Natural killer cell treated with Interleukin-12 subunit alpha and Interleukin-12 subunit beta and Interleukin-15 and Interleukin-18, amount 100 ng/mL, for 72 hours (primary cell): ENCODE measurements at regions not wholly inside any gene's neighbourhood (a gene's known extent, or its start where the extent isn't known, plus 50 kb on each side); places are given as distances from the start of the nearest gene placed in this dataset.
"Not testable (repeated sequence)": the region's sequence is repeated elsewhere in the genome, so short reads cannot be mapped to it uniquely, and the experiment has no call there.

Source experiments
- ATAC-seq, 2 donors: fragments of 150-1000 bp; cut with Tn5 transposase in 1 of 2; sonication (Bioruptor Pico), chemical (Tn5 transposase) in 1 of 2; 2 replicates each; pipeline ENCODE4 v1.10.0; 2021
- DNase-seq: peaks from one replicate; pipeline ENCODE4 v3.0.0; 2022; ENCODE audit warnings: low spot score
- H3K27ac Mint-ChIP-seq, 2 donors: 1 replicate in 1 of 2; 2 replicates in 1 of 2; pipeline ENCODE4 v1.8.0; 2022; ENCODE audit warnings: mixed read lengths in 2 of 2, mild to moderate bottlenecking in 1 of 2, moderate library complexity in 1 of 2
- H3K27me3 Mint-ChIP-seq, 2 donors: 1 replicate in 1 of 2; 2 replicates in 1 of 2; pipeline ENCODE4 v1.8.0; 2022; ENCODE audit warnings: mixed read lengths in 2 of 2
- H3K36me3 Mint-ChIP-seq: one replicate; pipeline ENCODE4 v1.8.0; 2022; ENCODE audit warnings: mixed read lengths
- H3K4me1 Mint-ChIP-seq, 2 donors: 1 replicate in 1 of 2; 2 replicates in 1 of 2; pipeline ENCODE4 v1.8.0; 2022; ENCODE audit warnings: low read depth in 2 of 2, mixed read lengths in 2 of 2, mild to moderate bottlenecking in 1 of 2
- H3K4me3 Mint-ChIP-seq: one replicate; pipeline ENCODE4 v1.8.0; 2022; ENCODE audit warnings: mixed read lengths
- H3K9me3 Mint-ChIP-seq: 2 replicates; pipeline ENCODE4 v1.8.0; 2022; ENCODE audit warnings: mixed read lengths

DNA sequence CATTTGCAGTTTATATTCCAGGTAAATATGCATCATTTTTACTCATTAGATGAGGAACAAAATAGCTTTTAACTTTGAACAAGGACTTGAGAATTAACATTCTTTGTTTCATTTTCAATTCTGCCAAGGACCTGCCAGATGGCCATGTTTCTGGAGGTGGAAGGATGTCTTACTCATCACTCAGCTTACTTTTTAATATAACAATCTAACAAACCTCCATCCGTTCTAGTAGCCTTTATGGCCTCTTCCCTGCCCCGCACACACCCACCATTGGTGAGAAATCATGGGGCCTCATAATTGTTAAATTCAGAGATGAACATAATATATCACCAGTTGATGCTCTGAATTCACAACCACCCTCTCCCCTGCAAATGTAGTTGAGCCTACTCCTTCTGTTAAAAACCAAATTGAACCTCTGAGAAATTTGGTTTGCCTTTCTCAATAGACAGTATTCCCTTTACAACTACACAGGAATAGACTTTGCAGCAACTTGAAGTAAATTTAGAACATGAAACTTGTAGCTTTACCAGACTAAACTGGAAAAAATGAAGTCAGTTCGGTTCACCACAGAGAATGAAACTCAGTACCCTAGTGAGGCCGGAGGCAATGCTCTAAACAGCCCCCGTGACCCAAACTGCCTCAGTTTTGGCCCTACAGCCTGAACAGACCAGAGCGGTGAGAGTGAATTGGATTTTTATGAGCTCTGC, 50.1 kb upstream of the ACSL4 start:
- H3K4me1 Mint-ChIP-seq = peaks cover 7 to 11% of the 10 kb centered on the region in 2 donors
- ATAC-seq = peak in 1 of 2 donors; percentile 51

DNA sequence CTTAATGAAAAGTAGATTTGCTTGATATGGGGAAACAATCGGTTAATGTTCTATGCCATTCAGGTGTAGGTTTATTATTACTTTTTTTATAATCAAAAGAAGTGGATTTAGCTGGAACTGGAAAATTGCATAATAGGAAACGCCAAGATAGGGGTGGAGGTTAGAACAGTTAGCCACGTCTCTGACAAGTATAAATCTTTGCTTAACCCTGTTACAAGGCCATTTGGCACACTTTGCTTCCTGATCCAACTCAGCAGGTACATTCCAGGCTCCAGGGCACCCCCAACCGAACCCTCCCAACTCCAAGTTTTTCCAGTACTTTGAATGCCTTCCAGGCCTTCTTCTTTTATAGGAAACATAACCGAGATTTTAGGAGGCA, 50.6 kb upstream of the ACSL4 start:
- Mint-ChIP-seq H3K27ac (peak overlapping the region in 1 of 2 donors; percentile 86), H3K4me1 (peaks cover 7 to 11% of the 10 kb centered on the region in 2 donors), H3K36me3 (no peaks in the 10 kb centered on the region), H3K4me3 (no peak overlapping the region), H3K27me3 (peaks cover 0 to 6% of the 10 kb centered on the region in 2 donors), H3K9me3 (no peaks in the 10 kb centered on the region)
- DNase-seq = no peak
- ATAC-seq = no peak

More for the DNA sequence above, 50.1 kb upstream of the ACSL4 start:
- Mint-ChIP-seq H3K36me3 (no peaks in the 10 kb centered on the region), H3K27me3 (peaks cover 0 to 6% of the 10 kb centered on the region in 2 donors), H3K4me3 (peak overlapping the region; percentile 81), H3K9me3 (no peaks in the 10 kb centered on the region), H3K27ac (peak overlapping the region; percentile 48 to 86)
- DNase-seq = no peak

DNA sequence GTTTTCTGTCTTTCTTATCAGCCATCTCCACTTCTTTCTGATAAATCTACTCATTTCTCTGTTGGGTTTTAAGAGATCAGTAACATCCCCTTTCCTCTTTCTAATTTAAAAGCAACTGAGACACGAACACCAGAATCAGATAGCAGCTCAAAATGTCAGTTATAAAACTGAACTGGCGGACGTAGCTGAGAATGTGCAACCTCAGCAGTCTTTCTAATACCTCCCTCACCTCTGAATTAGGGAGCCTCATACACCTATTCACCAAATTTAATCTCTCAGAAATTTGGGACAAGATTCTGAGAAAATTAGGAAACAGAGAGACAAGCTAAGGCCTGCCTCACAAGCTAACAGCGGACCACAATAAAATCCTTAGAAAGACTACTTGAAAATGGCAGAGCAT, 52.0 kb upstream of the ACSL4 start:
- H3K27ac Mint-ChIP-seq = no peak overlapping the region

DNA sequence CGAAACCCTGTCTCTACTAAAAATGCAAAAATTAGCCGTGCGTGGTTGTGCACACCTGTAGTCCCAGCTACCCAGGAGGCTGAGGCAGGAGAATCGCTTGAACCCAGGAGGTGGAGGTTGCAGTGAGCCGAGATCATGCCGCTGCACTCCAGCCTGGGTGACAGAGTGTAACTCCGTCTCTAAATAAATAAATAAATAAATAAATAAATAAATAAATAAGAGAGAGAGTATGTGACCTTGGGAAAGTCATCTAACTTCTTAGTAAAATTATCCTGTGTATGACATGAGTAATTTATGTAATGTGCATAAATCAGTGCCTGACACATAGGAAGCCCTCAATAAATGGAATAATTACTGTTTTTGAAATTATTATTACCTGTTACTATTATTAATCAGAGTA, 57.5 kb upstream of the ACSL4 start:
- not testable (repeated sequence) for H3K9me3 Mint-ChIP-seq, H3K27ac Mint-ChIP-seq, H3K36me3 Mint-ChIP-seq, ATAC-seq, H3K4me3 Mint-ChIP-seq, DNase-seq, H3K4me1 Mint-ChIP-seq
- peaks cover 0 to 23% of the 10 kb centered on the region in 2 donors for H3K27me3 Mint-ChIP-seq

More for the DNA sequence above, 52.0 kb upstream of the ACSL4 start:
- DNase-seq = no peak
- peaks cover 7 to 11% of the 10 kb centered on the region in 2 donors for H3K4me1 Mint-ChIP-seq
- peaks cover 0 to 8% of the 10 kb centered on the region in 2 donors for H3K27me3 Mint-ChIP-seq
- ATAC-seq = no peak
- H3K36me3 Mint-ChIP-seq = no peaks in the 10 kb centered on the region
- no peaks in the 10 kb centered on the region for H3K9me3 Mint-ChIP-seq
- H3K4me3 Mint-ChIP-seq = no peak overlapping the region

DNA sequence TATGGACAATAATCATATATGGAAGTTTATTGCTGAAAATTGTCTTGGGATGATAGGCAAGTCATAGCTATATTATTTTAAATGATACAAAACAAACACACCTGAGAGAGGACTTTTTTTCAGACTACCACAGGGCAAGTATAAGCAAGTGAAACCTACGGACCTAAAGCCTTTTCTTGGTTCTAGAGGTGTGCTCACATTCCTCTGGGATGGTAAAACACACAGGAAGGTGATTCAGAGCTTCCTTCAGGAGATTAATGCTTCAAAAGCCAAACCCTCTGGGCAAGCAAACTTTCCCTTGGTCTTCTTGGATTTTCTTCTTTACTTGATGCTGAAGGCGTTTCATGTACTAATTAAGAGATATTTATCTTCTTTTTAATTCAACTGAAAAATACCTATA, 60.1 kb upstream of the ACSL4 start:
- Mint-ChIP-seq H3K27me3 (peaks cover 0 to 23% of the 10 kb centered on the region in 2 donors), H3K4me3 (no peak overlapping the region), H3K27ac (no peak overlapping the region), H3K36me3 (no peaks in the 10 kb centered on the region), H3K9me3 (no peaks in the 10 kb centered on the region), H3K4me1 (peaks cover 0 to 3% of the 10 kb centered on the region in 2 donors)
- DNase-seq (no peak), ATAC-seq (no peak)

DNA sequence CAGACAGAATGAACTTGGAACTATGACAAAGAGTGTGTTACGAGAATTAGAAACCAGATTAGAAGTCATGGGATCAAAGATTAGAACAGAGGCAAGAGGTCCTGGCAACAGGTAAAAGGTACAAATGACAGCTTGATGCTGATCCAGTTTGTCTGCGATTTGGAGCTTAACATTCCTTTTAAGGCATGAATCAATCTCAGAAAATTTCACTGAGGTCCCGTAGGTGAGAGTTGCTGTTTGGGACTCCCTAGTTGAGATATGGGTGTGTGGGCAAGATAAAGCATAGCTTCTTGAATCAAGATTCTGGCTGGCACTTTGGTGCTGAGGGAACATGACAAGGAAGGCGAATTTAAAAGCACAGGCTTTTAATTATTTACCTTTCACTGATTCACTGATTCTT, 62.6 kb upstream of the ACSL4 start:
- H3K36me3 Mint-ChIP-seq = no peaks in the 10 kb centered on the region

DNA sequence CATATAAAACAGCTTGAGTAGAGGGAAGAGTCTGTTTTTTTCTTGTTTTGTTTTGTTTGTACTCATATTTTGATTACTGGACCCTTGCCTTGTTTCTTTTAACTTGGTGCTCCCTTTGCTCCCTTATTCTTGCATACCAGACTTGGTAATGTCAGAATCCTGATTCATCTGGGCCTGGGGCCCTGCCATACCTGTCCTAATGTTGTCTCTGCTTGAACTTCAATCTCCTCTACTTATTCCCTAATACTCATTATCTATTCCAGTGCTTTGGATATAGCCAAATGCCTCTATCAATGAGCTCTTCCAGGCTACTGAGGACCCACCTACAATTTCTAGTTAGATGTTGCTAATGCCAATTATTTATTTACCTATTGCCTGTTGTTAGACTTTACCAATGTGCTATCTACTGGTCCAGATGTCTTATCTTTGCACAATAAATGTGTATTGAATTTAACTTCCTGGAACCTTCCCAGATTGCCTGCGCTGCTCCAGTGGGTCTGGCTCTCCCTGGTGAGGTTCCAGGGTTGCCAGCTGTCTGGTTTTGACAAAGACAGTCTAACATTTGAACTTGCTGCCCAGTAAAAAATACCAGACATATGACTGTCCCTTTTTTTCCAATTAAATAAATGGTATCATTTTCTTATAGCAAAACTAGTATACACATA, 64.4 kb upstream of the ACSL4 start:
- Mint-ChIP-seq H3K4me1 (peaks cover 0 to 3% of the 10 kb centered on the region in 2 donors), H3K9me3 (no peaks in the 10 kb centered on the region), H3K27ac (no peak overlapping the region), H3K27me3 (peaks cover 0 to 21% of the 10 kb centered on the region in 2 donors), H3K4me3 (no peak overlapping the region), H3K36me3 (no peaks in the 10 kb centered on the region)
- no peak for ATAC-seq
- DNase-seq = no peak

More for the DNA sequence above, 62.6 kb upstream of the ACSL4 start:
- Mint-ChIP-seq H3K4me1 (peaks cover 0 to 3% of the 10 kb centered on the region in 2 donors), H3K27me3 (peaks cover 0 to 22% of the 10 kb centered on the region in 2 donors), H3K4me3 (no peak overlapping the region), H3K9me3 (no peaks in the 10 kb centered on the region), H3K27ac (no peak overlapping the region)
- DNase-seq (no peak), ATAC-seq (no peak)

- Mint-ChIP-seq H3K4me1 (no peaks in the 10 kb centered on the region), H3K9me3 (no peaks in the 10 kb centered on the region), H3K27ac (no peak overlapping the region), H3K27me3 (peaks cover 10% of the 10 kb centered on the region in 2 donors), H3K36me3 (no peaks in the 10 kb centered on the region), H3K4me3 (no peak overlapping the region)
- no peak for ATAC-seq
- no peak for DNase-seq
Measured at GRCh38 chrX:109812236-109812635, 79.2 kb upstream of the ACSL4 start.

- peaks cover 10 to 12% of the 10 kb centered on the region in 2 donors for H3K27me3 Mint-ChIP-seq
- no peak overlapping the region for H3K4me3 Mint-ChIP-seq
- no peaks in the 10 kb centered on the region for H3K36me3 Mint-ChIP-seq
- no peak for DNase-seq
- H3K9me3 Mint-ChIP-seq = no peaks in the 10 kb centered on the region
- ATAC-seq = no peak
- no peaks in the 10 kb centered on the region for H3K4me1 Mint-ChIP-seq
- no peak overlapping the region for H3K27ac Mint-ChIP-seq
Measured at GRCh38 chrX:109813236-109813635, 80.2 kb upstream of the ACSL4 start.

GRCh38 chrX:109818976-109819375, 85.9 kb upstream of the ACSL4 start:
- Mint-ChIP-seq H3K36me3 (no peaks in the 10 kb centered on the region), H3K27me3 (peaks cover 10 to 17% of the 10 kb centered on the region in 2 donors), H3K4me3 (no peak overlapping the region), H3K27ac (no peak overlapping the region), H3K4me1 (no peaks in the 10 kb centered on the region), H3K9me3 (no peaks in the 10 kb centered on the region)
- no peak for DNase-seq
- ATAC-seq = no peak

GRCh38 chrX:109822861-109823260, 89.8 kb upstream of the ACSL4 start:
- H3K9me3 Mint-ChIP-seq = no peaks in the 10 kb centered on the region
- no peak overlapping the region for H3K4me3 Mint-ChIP-seq

DNA sequence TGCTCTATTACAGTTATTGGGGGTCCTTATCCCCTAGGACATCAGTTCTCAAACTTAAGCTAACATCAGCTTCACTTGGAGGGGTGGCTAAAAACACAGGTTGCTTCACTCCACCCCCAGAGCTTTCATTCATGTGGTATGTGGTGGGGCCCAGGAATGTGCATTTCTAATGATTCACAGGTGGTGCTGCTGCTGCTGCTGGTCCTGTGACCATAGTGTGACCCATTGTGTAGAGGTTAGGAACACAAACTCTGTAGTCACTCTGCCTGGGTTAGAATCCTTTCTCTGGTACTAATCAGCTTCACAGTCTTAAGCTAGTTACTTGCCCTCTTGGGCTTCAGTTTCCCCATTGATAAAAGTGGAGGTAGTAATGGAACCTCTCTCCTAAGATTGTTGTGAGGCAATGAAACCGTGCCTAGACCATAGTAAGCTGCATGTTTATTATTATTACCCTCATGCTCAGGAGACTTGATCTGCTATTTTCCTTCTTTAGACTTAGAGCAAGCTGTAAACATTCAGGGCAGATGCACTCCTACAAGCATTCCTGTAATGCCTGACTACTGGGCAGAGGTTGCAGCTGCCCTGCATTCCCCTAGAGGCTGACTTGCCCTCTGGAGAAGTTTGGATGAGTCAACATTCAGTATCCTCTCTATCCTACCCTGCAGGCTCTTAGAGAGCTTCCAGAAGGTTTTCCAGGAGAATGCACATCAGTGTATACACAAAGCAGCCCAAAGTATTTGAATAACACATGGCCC, 94.1 kb upstream of the ACSL4 start:
- Mint-ChIP-seq H3K9me3 (no peaks in the 10 kb centered on the region), H3K4me3 (no peak overlapping the region), H3K27ac (no peak overlapping the region), H3K4me1 (no peaks in the 10 kb centered on the region), H3K36me3 (no peaks in the 10 kb centered on the region), H3K27me3 (peaks cover 0 to 13% of the 10 kb centered on the region in 2 donors)
- DNase-seq = no peak
- ATAC-seq = no peak

More at GRCh38 chrX:109822861-109823260, 89.8 kb upstream of the ACSL4 start:
- DNase-seq (no peak), ATAC-seq (no peak)
- Mint-ChIP-seq H3K36me3 (no peaks in the 10 kb centered on the region), H3K4me1 (no peaks in the 10 kb centered on the region), H3K27me3 (peaks cover 0 to 5% of the 10 kb centered on the region in 2 donors), H3K27ac (no peak overlapping the region)

GRCh38 chrX:109827772-109828171, 94.7 kb upstream of the ACSL4 start:
- DNase-seq (no peak), ATAC-seq (no peak)
- H3K36me3 Mint-ChIP-seq = no peaks in the 10 kb centered on the region
- H3K9me3 Mint-ChIP-seq = no peaks in the 10 kb centered on the region
- H3K4me1 Mint-ChIP-seq = no peaks in the 10 kb centered on the region
- H3K27ac Mint-ChIP-seq = no peak overlapping the region
- peaks cover 0 to 17% of the 10 kb centered on the region in 2 donors for H3K27me3 Mint-ChIP-seq
- no peak overlapping the region for H3K4me3 Mint-ChIP-seq
